LNCaP clone FGC (cell line): ENCODE measurements at regions not wholly inside any gene's neighbourhood (a gene's known extent, or its start where the extent isn't known, plus 50 kb on each side); places are given as distances from the start of the nearest gene placed in this dataset.

ENCODE experiments used
- DNase-seq: peaks from one replicate; pipeline ENCODE4 v3.0.0-alpha.2; 2011; ENCODE audit warnings: low read depth
- H3K4me3 ChIP-seq: 2 replicates; pipeline ENCODE4 v1.5.1; 2011; ENCODE audit warnings: mild to moderate bottlenecking, low read depth, low read length, control low read depth
- CTCF ChIP-seq: IDR thresholded peaks from 2 replicates; pipeline ENCODE4 v1.5.1; 2012; ENCODE audit warnings: mild to moderate bottlenecking; ENCODE audit not compliant: control insufficient read depth, insufficient read depth; ENCODE audit errors: extremely low read depth

GRCh38 chr9:32265037-32265436 lies 119.4 kb upstream of the ACO1 start:
- no peak overlapping the region for H3K4me3 ChIP-seq
- no peak for DNase-seq
- TF ChIP-seq CTCF, result no peak

GRCh38 chr9:32278991-32279390 lies 105.5 kb upstream of the ACO1 start:
- TF ChIP-seq CTCF, result no peak
- H3K4me3 ChIP-seq, result no peak overlapping the region

GRCh38 chr9:32289756-32290155 lies 94.7 kb upstream of the ACO1 start:
- no peak for TF ChIP-seq CTCF
- H3K4me3 ChIP-seq, result no peak overlapping the region
- no peak for DNase-seq

More at GRCh38 chr9:32278991-32279390, 105.5 kb upstream of the ACO1 start:
- DNase-seq, result no peak

GRCh38 chr9:32291370-32291769 lies 93.1 kb upstream of the ACO1 start:
- H3K4me3 ChIP-seq, result no peak overlapping the region
- no peak for TF ChIP-seq CTCF
- no peak for DNase-seq

GRCh38 chr9:32292611-32293010 lies 91.8 kb upstream of the ACO1 start:
- no peak overlapping the region for H3K4me3 ChIP-seq
- DNase-seq, result no peak
- TF ChIP-seq CTCF, result no peak

- no peak for TF ChIP-seq CTCF
Measured at GRCh38 chr9:32293091-32293490, 91.4 kb upstream of the ACO1 start.

GRCh38 chr9:32294106-32294505 lies 90.3 kb upstream of the ACO1 start:
- TF ChIP-seq CTCF, result no peak
- no peak overlapping the region for H3K4me3 ChIP-seq
- DNase-seq, result peak; percentile 13

More at GRCh38 chr9:32293091-32293490, 91.4 kb upstream of the ACO1 start:
- no peak for DNase-seq
- H3K4me3 ChIP-seq, result no peak overlapping the region
